Sigmoid colon (tissue), 4 donors: ENCODE measurements at regions not wholly inside any gene's neighbourhood (a gene's known extent, or its start where the extent isn't known, plus 50 kb on each side); places are given as distances from the start of the nearest gene placed in this dataset.

Experiments used
- EP300 ChIP-seq, 4 donors: sonication (generic); formaldehyde crosslinking; IDR thresholded peaks; one replicate each; pipeline ENCODE4 v1.6.1; 2017; ENCODE audit warnings: antibody characterized with exemption in 4 of 4
- POLR2A ChIP-seq, 2 donors: fragments of 450-650 bp; IDR thresholded peaks; one replicate each; pipeline ENCODE4 v1.6.1; 2016; ENCODE audit warnings: antibody characterized with exemption in 2 of 2, mild to moderate bottlenecking in 2 of 2, moderate library complexity in 2 of 2
- POLR2AphosphoS5 ChIP-seq, 4 donors: sonication (generic); formaldehyde crosslinking; IDR thresholded peaks; one replicate each; pipeline ENCODE4 v1.6.1; 2017; ENCODE audit warnings: antibody characterized with exemption in 4 of 4
- TF ChIP-seq, protein P1 (sequence below), 4 experiments: fragments of 450-650 bp in 3 of 4; fragments of 200-600 bp in 1 of 4; IDR thresholded peaks; one replicate each; pipeline ENCODE4 v1.5.1; 2016 to 2019; ENCODE audit warnings: antibody characterized with exemption in 4 of 4, mild to moderate bottlenecking in 3 of 4, moderate library complexity in 2 of 4

GRCh38 chr14:26381405-26381804, 216.4 kb downstream of the NOVA1 start:
- TF ChIP-seq EP300 (IDR thresholded peaks at IDR 0.05) (no peak), POLR2A (IDR thresholded peaks at IDR 0.05) (no peak), POLR2AphosphoS5 (IDR thresholded peaks at IDR 0.05) (no peak)
- TF ChIP-seq, protein P1, sequence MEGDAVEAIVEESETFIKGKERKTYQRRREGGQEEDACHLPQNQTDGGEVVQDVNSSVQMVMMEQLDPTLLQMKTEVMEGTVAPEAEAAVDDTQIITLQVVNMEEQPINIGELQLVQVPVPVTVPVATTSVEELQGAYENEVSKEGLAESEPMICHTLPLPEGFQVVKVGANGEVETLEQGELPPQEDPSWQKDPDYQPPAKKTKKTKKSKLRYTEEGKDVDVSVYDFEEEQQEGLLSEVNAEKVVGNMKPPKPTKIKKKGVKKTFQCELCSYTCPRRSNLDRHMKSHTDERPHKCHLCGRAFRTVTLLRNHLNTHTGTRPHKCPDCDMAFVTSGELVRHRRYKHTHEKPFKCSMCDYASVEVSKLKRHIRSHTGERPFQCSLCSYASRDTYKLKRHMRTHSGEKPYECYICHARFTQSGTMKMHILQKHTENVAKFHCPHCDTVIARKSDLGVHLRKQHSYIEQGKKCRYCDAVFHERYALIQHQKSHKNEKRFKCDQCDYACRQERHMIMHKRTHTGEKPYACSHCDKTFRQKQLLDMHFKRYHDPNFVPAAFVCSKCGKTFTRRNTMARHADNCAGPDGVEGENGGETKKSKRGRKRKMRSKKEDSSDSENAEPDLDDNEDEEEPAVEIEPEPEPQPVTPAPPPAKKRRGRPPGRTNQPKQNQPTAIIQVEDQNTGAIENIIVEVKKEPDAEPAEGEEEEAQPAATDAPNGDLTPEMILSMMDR (IDR thresholded peaks at IDR 0.05): no peak
